ENCODE measurements at regions not wholly inside any gene's neighbourhood (a gene's known extent, or its start where the extent isn't known, plus 50 kb on each side); places are given as distances from the start of the nearest gene placed in this dataset.
A peak's percentile ranks its signal among the peaks of the same experiment; 100 is the strongest.

GRCh38 chr2:217724471-217724870 is 278.3 kb downstream of the TNS1 start:
- no peak for DNase-seq
- no peak for ATAC-seq
- intact Hi-C loops (cut with DNase I, micrococcal nuclease), result no loop called here

- DNase-seq (no peak), ATAC-seq (no peak)
- intact Hi-C loops (cut with DNase I, micrococcal nuclease), result no loop called here
Observed at GRCh38 chr2:217723981-217724380, 278.8 kb downstream of the TNS1 start.

GRCh38 chr2:217722883-217723472 is 279.8 kb downstream of the TNS1 start:
- ATAC-seq (no peak), DNase-seq (no peak)
- intact Hi-C loops (cut with DNase I, micrococcal nuclease), result no loop called here

GRCh38 chr2:217717646-217718045 is 285.1 kb downstream of the TNS1 start:
- ATAC-seq (no peak), DNase-seq (no peak)
- intact Hi-C loops (cut with DNase I, micrococcal nuclease), result loop anchor here in 1 of 2 donors (10.0 kb wide), 1 partner anchor 193 kb away; no protein-coding TSS in a partner anchor

- DNase-seq, result no peak
- ATAC-seq, result no peak
- intact Hi-C loops (cut with DNase I, micrococcal nuclease), result loop anchor here in 1 of 2 donors (10.0 kb wide), 1 partner anchor 191 kb away; no protein-coding TSS in a partner anchor
Observed at GRCh38 chr2:217715484-217715883, 287.3 kb downstream of the TNS1 start.

GRCh38 chr2:217714287-217714751 is 288.5 kb downstream of the TNS1 start:
- intact Hi-C loops (cut with DNase I, micrococcal nuclease), result loop anchor here in 1 of 2 donors (10.0 kb wide), 1 partner anchor 190 kb away; no protein-coding TSS in a partner anchor
- ATAC-seq, result peak; percentile 26
- DNase-seq, result peak in 1 of 2 donors; percentile 38

- ATAC-seq (peak; percentile 70), DNase-seq (peak; percentile 51 to 72)
- intact Hi-C loops (cut with DNase I, micrococcal nuclease), result loop anchor here in 1 of 2 donors (10.0 kb wide), 1 partner anchor 189 kb away; no protein-coding TSS in a partner anchor
Observed at GRCh38 chr2:217713395-217714286, 289.2 kb downstream of the TNS1 start.

- DNase-seq, result no peak
- intact Hi-C loops (cut with DNase I, micrococcal nuclease), result loop anchor here in 1 of 2 donors (10.0 kb wide), 1 partner anchor 188 kb away; no protein-coding TSS in a partner anchor
- no peak for ATAC-seq
Observed at GRCh38 chr2:217712431-217712830, 290.4 kb downstream of the TNS1 start.

- DNase-seq (no peak), ATAC-seq (no peak)
- intact Hi-C loops (cut with DNase I, micrococcal nuclease), result loop anchor here in 1 of 2 donors (10.0 kb wide), 1 partner anchor 186 kb away; no protein-coding TSS in a partner anchor
Observed at GRCh38 chr2:217711188-217711587, 291.6 kb downstream of the TNS1 start.

- no peak for ATAC-seq
- intact Hi-C loops (cut with DNase I, micrococcal nuclease), result loop anchor here in 1 of 2 donors (10.0 kb wide), 1 partner anchor 185 kb away; no protein-coding TSS in a partner anchor
Observed at GRCh38 chr2:217710211-217710765, 292.5 kb downstream of the TNS1 start.

GRCh38 chr2:217709478-217710210 is 293.2 kb downstream of the TNS1 start:
- DNase-seq (no peak), ATAC-seq (no peak)
- intact Hi-C loops (cut with DNase I, micrococcal nuclease), result loop anchor here in 1 of 2 donors (10.0 kb wide), 1 partner anchor 185 kb away; no protein-coding TSS in a partner anchor

More at GRCh38 chr2:217710211-217710765, 292.5 kb downstream of the TNS1 start:
- DNase-seq, result no peak

- intact Hi-C loops (cut with DNase I, micrococcal nuclease), result no loop called here
- ATAC-seq (no peak), DNase-seq (no peak)
Observed at GRCh38 chr2:217707131-217707611, 295.6 kb downstream of the TNS1 start.

- DNase-seq (no peak), ATAC-seq (no peak)
- intact Hi-C loops (cut with DNase I, micrococcal nuclease), result no loop called here
Observed at GRCh38 chr2:217706513-217706912, 296.3 kb downstream of the TNS1 start.

GRCh38 chr2:217706095-217706494 is 296.7 kb downstream of the TNS1 start:
- ATAC-seq, result no peak

GRCh38 chr2:217705461-217705860 is 297.3 kb downstream of the TNS1 start:
- intact Hi-C loops (cut with DNase I, micrococcal nuclease), result no loop called here
- DNase-seq (no peak), ATAC-seq (no peak)

More at GRCh38 chr2:217706095-217706494, 296.7 kb downstream of the TNS1 start:
- DNase-seq, result no peak
- intact Hi-C loops (cut with DNase I, micrococcal nuclease), result no loop called here

GRCh38 chr2:217703999-217704398 is 298.8 kb downstream of the TNS1 start:
- intact Hi-C loops (cut with DNase I, micrococcal nuclease), result no loop called here

GRCh38 chr2:217703102-217703501 is 299.7 kb downstream of the TNS1 start:
- intact Hi-C loops (cut with DNase I, micrococcal nuclease), result no loop called here
- DNase-seq (no peak), ATAC-seq (no peak)

More at GRCh38 chr2:217703999-217704398, 298.8 kb downstream of the TNS1 start:
- DNase-seq, result no peak
- ATAC-seq, result no peak

- no peak for ATAC-seq
- no peak for DNase-seq
- intact Hi-C loops (cut with DNase I, micrococcal nuclease), result no loop called here
Observed at GRCh38 chr2:217701622-217702021, 301.2 kb downstream of the TNS1 start.

All from left colon (tissue), 2 donors.